Ishikawa (cell line): ENCODE measurements at regions not wholly inside any gene's neighbourhood (a gene's known extent, or its start where the extent isn't known, plus 50 kb on each side); places are given as distances from the start of the nearest gene placed in this dataset.

Experiments used
- CEBPB ChIP-seq: IDR thresholded peaks from 2 replicates; pipeline ENCODE4 v1.6.1; 2012
- CREB1 ChIP-seq: IDR thresholded peaks from 2 replicates; pipeline ENCODE4 v1.6.1; 2012; ENCODE audit warnings: low read depth
- EGR1 ChIP-seq: IDR thresholded peaks from 2 replicates; pipeline ENCODE4 v1.6.1; 2012
- EP300 ChIP-seq: IDR thresholded peaks from 2 replicates; pipeline ENCODE4 v1.6.1; 2012; ENCODE audit warnings: borderline replicate concordance
- FOXM1 ChIP-seq: IDR thresholded peaks from 2 replicates; pipeline ENCODE4 v1.6.1; 2012; ENCODE audit warnings: low read depth, borderline replicate concordance
- MAX ChIP-seq: IDR thresholded peaks from 2 replicates; pipeline ENCODE4 v1.6.1; 2012
- NFIC ChIP-seq: IDR thresholded peaks from 2 replicates; pipeline ENCODE4 v1.6.1; 2012
- RAD21 ChIP-seq: IDR thresholded peaks from 2 replicates; pipeline ENCODE4 v1.6.1; 2012; ENCODE audit warnings: low read depth
- TAF1 ChIP-seq: IDR thresholded peaks from 2 replicates; pipeline ENCODE4 v1.6.1; 2012; ENCODE audit warnings: low read depth, mild to moderate bottlenecking
- TCF12 ChIP-seq: IDR thresholded peaks from 2 replicates; pipeline ENCODE4 v1.6.1; 2012; ENCODE audit warnings: low read depth
- TEAD4 ChIP-seq: IDR thresholded peaks from 2 replicates; pipeline ENCODE4 v1.6.1; 2012
- YY1 ChIP-seq: IDR thresholded peaks from 2 replicates; pipeline ENCODE4 v1.6.1; 2012; ENCODE audit warnings: low read depth
- ZBTB7A ChIP-seq: IDR thresholded peaks from 2 replicates; pipeline ENCODE4 v1.6.1; 2012; ENCODE audit warnings: low read depth
- TF ChIP-seq, protein P1 (sequence below): IDR thresholded peaks from 2 replicates; pipeline ENCODE4 v1.6.1; 2012; ENCODE audit warnings: low read depth, mild to moderate bottlenecking
- TF ChIP-seq, protein P2 (sequence below): IDR thresholded peaks from 2 replicates; pipeline ENCODE4 v1.6.1; 2012

DNA sequence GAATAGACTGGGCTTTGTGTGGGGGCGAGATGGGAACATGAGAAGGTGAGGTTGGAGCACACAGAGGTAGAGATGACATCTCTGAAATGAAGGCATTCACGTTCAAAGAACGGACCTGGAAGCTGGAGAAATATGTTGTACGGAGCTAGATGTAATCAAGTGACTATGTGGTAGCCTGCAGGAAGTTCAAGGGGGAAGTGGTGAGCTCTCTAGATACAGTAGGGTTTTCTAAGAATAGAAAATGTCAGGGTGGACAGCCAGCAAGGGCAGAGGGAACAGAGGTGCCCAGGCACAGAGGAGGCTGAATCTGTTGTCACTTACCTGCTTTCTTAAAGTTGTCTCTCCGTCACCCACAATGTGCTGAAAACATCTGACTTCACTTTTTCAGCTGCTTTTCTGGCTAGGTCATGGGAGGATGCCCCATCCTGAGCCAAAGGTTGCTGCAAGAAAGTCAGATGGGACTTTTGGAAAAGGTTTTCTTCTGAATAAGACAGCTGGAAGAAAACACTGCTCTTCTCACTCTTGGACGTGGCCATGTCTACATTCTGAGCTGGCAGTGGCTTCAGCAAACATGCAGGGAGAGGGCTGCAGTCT is 171.5 kb upstream of the B3GAT1 start:
- TF ChIP-seq, protein P1, sequence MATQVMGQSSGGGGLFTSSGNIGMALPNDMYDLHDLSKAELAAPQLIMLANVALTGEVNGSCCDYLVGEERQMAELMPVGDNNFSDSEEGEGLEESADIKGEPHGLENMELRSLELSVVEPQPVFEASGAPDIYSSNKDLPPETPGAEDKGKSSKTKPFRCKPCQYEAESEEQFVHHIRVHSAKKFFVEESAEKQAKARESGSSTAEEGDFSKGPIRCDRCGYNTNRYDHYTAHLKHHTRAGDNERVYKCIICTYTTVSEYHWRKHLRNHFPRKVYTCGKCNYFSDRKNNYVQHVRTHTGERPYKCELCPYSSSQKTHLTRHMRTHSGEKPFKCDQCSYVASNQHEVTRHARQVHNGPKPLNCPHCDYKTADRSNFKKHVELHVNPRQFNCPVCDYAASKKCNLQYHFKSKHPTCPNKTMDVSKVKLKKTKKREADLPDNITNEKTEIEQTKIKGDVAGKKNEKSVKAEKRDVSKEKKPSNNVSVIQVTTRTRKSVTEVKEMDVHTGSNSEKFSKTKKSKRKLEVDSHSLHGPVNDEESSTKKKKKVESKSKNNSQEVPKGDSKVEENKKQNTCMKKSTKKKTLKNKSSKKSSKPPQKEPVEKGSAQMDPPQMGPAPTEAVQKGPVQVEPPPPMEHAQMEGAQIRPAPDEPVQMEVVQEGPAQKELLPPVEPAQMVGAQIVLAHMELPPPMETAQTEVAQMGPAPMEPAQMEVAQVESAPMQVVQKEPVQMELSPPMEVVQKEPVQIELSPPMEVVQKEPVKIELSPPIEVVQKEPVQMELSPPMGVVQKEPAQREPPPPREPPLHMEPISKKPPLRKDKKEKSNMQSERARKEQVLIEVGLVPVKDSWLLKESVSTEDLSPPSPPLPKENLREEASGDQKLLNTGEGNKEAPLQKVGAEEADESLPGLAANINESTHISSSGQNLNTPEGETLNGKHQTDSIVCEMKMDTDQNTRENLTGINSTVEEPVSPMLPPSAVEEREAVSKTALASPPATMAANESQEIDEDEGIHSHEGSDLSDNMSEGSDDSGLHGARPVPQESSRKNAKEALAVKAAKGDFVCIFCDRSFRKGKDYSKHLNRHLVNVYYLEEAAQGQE = no peak
- no peak for TF ChIP-seq MAX
- TF ChIP-seq EGR1 = no peak
- no peak for TF ChIP-seq RAD21
- TF ChIP-seq EP300 = no peak
- TF ChIP-seq TCF12 = no peak
- no peak for TF ChIP-seq YY1
- TF ChIP-seq NFIC = no peak
- no peak for TF ChIP-seq ZBTB7A
- TF ChIP-seq CEBPB = no peak
- TF ChIP-seq, protein P2, sequence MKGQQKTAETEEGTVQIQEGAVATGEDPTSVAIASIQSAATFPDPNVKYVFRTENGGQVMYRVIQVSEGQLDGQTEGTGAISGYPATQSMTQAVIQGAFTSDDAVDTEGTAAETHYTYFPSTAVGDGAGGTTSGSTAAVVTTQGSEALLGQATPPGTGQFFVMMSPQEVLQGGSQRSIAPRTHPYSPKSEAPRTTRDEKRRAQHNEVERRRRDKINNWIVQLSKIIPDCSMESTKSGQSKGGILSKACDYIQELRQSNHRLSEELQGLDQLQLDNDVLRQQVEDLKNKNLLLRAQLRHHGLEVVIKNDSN = no peak
- TF ChIP-seq CREB1 = no peak
- TF ChIP-seq TAF1 = no peak
- no peak for TF ChIP-seq TEAD4
- TF ChIP-seq FOXM1 = no peak

- TF ChIP-seq TCF12 (no peak), MAX (no peak), EGR1 (no peak), YY1 (no peak), CEBPB (no peak), TEAD4 (no peak), FOXM1 (no peak), CREB1 (no peak), EP300 (no peak), NFIC (no peak), RAD21 (no peak), ZBTB7A (no peak), TAF1 (no peak)
- TF ChIP-seq, protein P1 = no peak
- TF ChIP-seq, protein P2 = no peak
Observed at GRCh38 chr11:134582770-134583095, 170.7 kb upstream of the B3GAT1 start.

DNA sequence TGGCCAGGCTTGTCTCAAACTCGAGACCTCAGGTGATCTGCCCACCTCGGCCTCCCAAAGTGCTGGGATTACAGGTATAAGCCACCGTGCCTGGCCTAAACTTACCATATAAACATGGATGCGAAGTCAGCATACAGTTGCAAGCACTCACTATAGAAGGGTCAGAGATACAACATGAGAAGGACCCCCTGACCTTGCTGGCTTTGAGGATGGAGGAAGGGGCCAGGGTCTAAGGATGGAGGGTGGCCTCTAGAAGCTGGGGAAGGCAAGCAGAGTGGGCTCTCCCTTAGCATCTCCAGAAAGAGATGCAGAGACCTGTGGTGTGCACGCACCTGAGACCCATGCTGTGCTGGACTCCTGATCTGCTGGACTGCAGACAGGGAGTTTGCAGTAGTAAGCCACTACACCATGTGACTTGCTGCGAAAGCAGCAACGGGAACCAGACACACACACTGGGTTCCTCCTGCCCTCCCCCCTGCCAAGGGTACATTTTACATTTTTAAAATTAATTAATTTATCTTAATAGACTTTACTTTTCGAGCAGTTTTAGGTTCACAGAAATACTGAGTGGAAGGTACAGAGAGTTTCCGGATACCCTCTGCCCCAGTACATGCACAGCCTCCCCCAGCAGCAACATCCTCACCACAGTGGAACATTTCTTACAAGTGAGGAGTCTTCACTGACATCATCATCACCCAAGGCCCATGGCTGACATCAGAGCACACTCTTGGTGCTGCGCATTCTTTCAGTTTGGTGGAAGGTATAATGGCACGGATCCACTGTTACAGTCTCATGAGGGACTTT is 170.1 kb upstream of the B3GAT1 start:
- no peak for TF ChIP-seq EGR1
- TF ChIP-seq, protein P2 = no peak
- no peak for TF ChIP-seq TEAD4
- no peak for TF ChIP-seq TAF1
- no peak for TF ChIP-seq NFIC
- TF ChIP-seq MAX = no peak
- no peak for TF ChIP-seq ZBTB7A
- TF ChIP-seq CEBPB = no peak

DNA sequence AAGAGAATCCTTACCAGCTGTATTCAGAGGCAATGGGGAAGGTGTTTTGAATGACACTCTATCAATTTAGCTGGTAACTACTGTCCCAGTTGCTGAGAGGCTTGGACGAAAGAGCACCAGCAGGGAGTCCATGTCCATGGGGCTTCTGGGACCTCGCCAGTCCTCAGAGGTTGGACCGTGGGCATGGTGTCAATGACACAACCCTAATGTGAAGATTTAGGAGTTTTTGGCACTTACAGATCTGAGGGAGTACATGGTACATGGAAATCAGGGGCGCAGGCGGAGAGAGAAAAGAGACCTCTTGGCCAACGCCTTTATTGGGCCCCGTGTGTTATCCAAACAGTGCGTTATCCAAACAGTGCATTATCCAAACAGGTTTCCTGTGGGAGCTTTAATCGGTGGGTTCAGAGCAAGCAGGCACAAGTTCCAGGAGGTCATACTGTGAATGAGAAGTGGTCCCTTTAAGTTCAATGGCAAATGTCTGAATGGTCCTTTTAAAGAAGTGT is 169.1 kb upstream of the B3GAT1 start:
- TF ChIP-seq FOXM1 (no peak), NFIC (no peak), TCF12 (no peak), CREB1 (no peak), TAF1 (no peak), MAX (no peak), TEAD4 (no peak), CEBPB (no peak)
- TF ChIP-seq, protein P1 = no peak
- TF ChIP-seq, protein P2 = no peak
